Neutrophil (primary cell): ENCODE measurements at regions not wholly inside any gene's neighbourhood (a gene's known extent, or its start where the extent isn't known, plus 50 kb on each side); places are given as distances from the start of the nearest gene placed in this dataset.

Source experiments
- H3K27ac ChIP-seq: fragments of 200-600 bp; sonication (generic); 2 replicates; pipeline ENCODE4 v1.5.1; 2016; ENCODE audit warnings: mild to moderate bottlenecking, moderate library complexity
- H3K27me3 ChIP-seq: fragments of 200-600 bp; sonication (generic); 2 replicates; pipeline ENCODE4 v1.6.0; 2016; ENCODE audit warnings: mild to moderate bottlenecking
- H3K36me3 ChIP-seq: fragments of 200-600 bp; sonication (generic); 2 replicates; pipeline ENCODE4 v1.5.1; 2017
- H3K4me1 ChIP-seq, 2 experiments: fragments of 200-600 bp in 1 of 2; sonication (generic) in 1 of 2; 1 replicate in 1 of 2; 2 replicates in 1 of 2; pipeline versions ENCODE4 v1.5.1 to v1.6.1; 2013 to 2016; ENCODE audit warnings: low read depth in 1 of 2, low read length in 1 of 2, mild to moderate bottlenecking in 1 of 2, moderate library complexity in 1 of 2; ENCODE audit not compliant: control insufficient read depth in 1 of 2, insufficient read depth in 1 of 2
- H3K4me3 ChIP-seq, 2 experiments: fragments of 200-600 bp in 1 of 2; sonication (generic) in 1 of 2; 1 replicate in 1 of 2; 2 replicates in 1 of 2; pipeline ENCODE4 v1.5.1; 2013 to 2016; ENCODE audit warnings: low read depth in 1 of 2, low read length in 1 of 2, mild to moderate bottlenecking in 1 of 2, moderate library complexity in 1 of 2
- H3K9me3 ChIP-seq: fragments of 200-600 bp; sonication (generic); 2 replicates; pipeline ENCODE4 v1.5.1; 2016
- TF ChIP-seq, protein P1 (sequence below): fragments of 200-600 bp; sonication (generic); IDR thresholded peaks from 2 replicates; pipeline ENCODE4 v1.5.1; 2016; ENCODE audit warnings: antibody characterized with exemption

DNA sequence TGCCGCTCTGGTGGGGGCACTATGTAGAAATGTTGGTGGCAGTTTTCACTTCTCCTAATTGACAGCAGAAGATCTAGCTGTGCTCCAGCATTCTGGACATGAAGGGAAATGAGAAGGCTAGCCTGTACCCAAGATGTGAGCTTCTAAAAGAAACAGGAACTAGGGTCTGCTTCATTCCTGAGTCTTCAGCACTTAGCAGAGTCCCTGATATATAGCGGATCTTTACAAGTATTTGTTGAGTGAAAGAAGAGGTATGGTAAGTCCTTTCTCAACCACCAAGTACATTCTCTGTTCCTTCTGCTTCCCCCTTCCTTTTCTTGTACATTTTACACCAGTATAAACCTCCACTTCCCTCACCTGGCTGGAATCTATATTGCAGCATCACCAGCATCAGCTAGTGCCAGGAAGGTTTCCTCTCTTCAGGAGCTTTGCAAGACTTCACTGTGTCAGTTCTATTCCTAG lies 408.3 kb upstream of the CADM1 start:
- TF ChIP-seq, protein P1, sequence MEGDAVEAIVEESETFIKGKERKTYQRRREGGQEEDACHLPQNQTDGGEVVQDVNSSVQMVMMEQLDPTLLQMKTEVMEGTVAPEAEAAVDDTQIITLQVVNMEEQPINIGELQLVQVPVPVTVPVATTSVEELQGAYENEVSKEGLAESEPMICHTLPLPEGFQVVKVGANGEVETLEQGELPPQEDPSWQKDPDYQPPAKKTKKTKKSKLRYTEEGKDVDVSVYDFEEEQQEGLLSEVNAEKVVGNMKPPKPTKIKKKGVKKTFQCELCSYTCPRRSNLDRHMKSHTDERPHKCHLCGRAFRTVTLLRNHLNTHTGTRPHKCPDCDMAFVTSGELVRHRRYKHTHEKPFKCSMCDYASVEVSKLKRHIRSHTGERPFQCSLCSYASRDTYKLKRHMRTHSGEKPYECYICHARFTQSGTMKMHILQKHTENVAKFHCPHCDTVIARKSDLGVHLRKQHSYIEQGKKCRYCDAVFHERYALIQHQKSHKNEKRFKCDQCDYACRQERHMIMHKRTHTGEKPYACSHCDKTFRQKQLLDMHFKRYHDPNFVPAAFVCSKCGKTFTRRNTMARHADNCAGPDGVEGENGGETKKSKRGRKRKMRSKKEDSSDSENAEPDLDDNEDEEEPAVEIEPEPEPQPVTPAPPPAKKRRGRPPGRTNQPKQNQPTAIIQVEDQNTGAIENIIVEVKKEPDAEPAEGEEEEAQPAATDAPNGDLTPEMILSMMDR = no peak
- H3K4me1 ChIP-seq = no peaks in the 10 kb centered on the region
- H3K36me3 ChIP-seq = no peaks in the 10 kb centered on the region
- H3K4me3 ChIP-seq = no peak overlapping the region
- H3K27me3 ChIP-seq = no peaks in the 10 kb centered on the region
- H3K27ac ChIP-seq = no peak overlapping the region
- H3K9me3 ChIP-seq = no peaks in the 10 kb centered on the region

DNA sequence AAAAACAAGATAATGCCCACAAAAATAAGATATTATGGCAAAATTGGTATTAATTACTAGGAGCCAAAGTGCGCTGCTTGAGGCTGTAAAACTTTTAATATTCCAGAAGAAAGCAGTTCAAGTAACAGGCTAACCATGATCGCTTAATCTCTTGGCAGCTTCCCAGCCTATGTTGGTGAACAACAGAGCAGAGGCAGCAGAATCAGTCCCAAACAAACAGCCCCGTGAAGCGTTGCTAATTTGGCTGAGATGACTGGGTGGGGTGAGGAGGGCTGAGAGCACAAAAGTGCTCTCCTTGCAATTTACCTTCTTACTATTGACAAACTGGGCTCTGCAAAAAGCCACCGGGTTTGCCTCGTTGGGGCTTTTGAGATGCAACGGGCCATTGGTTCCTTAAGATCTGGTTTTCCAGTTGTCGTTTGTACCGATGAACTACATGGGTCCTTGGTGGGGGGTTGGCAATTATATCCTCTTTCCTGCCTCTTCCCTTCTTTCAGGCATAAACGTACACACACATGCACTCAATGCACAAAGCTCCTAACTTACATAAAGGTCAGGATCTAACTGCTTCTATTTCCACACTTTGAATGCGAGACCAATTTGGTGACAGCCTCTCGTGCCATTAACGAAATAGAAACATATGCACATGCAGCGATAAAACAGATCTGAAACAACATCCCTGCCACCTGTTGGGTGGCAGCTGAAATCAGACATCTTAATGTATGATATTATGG lies 407.6 kb upstream of the CADM1 start:
- no peak overlapping the region for H3K27ac ChIP-seq
- H3K36me3 ChIP-seq = no peaks in the 10 kb centered on the region
- no peaks in the 10 kb centered on the region for H3K9me3 ChIP-seq
- no peaks in the 10 kb centered on the region for H3K4me1 ChIP-seq
- no peak overlapping the region for H3K4me3 ChIP-seq
- H3K27me3 ChIP-seq = no peaks in the 10 kb centered on the region
- TF ChIP-seq, protein P1 = no peak

DNA sequence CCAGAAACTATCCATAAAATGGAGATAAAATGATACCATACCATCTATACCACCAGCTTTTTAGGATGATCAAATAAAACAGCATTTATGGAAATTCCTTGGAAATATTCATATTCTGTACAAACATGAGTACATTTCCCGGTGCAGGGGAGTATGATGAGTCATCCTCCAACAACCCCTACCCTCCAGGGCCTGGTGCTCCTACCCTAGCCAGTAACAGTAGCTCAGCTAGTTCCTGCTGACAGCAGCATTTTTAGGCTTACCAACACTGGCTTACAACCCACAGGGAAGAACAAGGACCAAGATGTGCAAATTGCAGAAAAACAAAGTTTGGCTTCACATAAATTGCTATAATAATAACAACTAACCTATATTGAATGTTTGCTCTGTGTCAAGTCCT lies 406.2 kb upstream of the CADM1 start:
- TF ChIP-seq, protein P1 = no peak
- Histone ChIP-seq H3K36me3 (no peaks in the 10 kb centered on the region), H3K4me1 (no peaks in the 10 kb centered on the region), H3K27me3 (no peaks in the 10 kb centered on the region), H3K27ac (no peak overlapping the region), H3K4me3 (no peak overlapping the region), H3K9me3 (no peaks in the 10 kb centered on the region)

DNA sequence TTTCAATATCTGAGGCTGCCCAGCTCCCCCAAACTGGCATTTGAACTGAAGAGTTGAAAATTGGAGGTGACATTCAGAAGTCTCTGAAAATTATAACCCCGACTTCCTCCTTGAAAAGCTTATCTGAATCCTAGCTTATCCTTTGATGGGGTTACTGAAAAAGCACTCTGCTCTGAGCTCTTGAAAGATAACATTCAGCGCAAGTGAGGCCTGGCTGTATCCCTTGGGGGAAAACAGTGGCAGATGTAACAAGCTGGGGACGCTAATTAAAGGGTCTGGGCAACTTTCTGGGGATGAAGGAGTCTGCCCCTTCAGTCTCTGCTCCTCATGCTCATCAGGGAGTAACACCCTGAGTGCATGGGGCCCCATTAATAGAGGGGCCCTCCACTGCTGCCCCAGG lies 402.0 kb upstream of the CADM1 start:
- H3K27me3 ChIP-seq = no peaks in the 10 kb centered on the region
- H3K4me3 ChIP-seq = no peak overlapping the region
- no peaks in the 10 kb centered on the region for H3K9me3 ChIP-seq
- no peak overlapping the region for H3K27ac ChIP-seq
- no peaks in the 10 kb centered on the region for H3K4me1 ChIP-seq
- TF ChIP-seq, protein P1 = no peak
- H3K36me3 ChIP-seq = no peaks in the 10 kb centered on the region

DNA sequence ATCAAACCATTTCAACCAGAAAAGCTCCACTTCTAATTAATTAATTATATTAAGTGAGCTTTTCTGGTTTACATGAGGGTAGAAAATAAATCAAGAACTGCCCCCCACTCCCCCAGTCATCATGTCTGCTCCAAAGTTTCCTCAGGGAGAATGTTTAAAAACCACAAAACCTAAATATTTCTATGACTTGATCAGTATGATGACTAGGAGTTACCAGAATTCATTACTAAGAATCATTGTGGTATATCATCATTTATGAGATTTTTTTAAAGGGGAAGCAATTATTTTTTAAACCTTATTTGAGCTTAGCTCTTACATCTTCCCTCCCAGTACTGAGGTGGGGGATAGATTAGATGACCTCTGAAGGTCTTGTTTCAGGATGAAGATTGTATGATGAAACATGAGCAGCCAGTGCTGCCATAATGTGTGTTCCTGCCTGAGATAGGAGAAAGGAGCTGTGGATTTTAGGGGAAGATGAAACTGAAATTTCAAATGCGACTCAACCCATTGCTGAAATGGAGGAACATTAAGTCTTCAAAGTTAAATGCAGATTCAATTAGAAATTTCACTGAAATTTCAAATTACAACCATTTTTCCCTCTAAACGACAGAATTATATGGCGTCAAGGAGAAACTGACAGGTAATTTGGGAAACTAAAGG lies 401.3 kb upstream of the CADM1 start:
- no peaks in the 10 kb centered on the region for H3K4me1 ChIP-seq
- H3K27ac ChIP-seq = no peak overlapping the region
- H3K9me3 ChIP-seq = no peaks in the 10 kb centered on the region
- no peaks in the 10 kb centered on the region for H3K36me3 ChIP-seq
- TF ChIP-seq, protein P1 = no peak
- no peak overlapping the region for H3K4me3 ChIP-seq
- H3K27me3 ChIP-seq = no peaks in the 10 kb centered on the region
